ENCODE measurements at regions not wholly inside any gene's neighbourhood (a gene's known extent, or its start where the extent isn't known, plus 50 kb on each side); places are given as distances from the start of the nearest gene placed in this dataset.

DNA sequence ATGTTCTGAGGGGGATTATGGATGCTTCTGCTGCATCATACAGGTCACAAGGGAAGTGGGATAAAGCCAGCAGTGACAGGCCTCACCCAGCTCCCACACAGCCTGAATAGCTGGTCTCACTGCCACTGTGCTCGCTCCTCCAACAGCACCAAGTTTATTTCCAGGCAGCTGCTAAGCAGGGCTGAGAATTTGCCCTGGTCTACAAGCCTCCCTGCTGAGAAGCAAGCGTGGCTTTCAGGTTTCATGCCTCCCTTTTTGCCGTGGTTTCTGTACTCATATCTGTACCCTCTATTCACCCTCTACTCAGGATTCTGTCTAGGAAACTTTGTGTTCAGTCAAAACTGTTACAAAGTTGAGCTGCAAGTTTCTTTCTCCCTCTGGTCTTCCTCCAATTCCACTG lies 78.6 kb downstream of the MAGEC1 start:
- Histone ChIP-seq H4K5ac (ENCODE audit: insufficient read length, low read depth, low read length) (no peak overlapping the region), H4K91ac (ENCODE audit: insufficient read length, low read depth, low read length) (no peak overlapping the region), H2AK5ac (ENCODE audit: insufficient read length, low read length) (no peak overlapping the region), H3K27me3 (ENCODE audit: insufficient read depth, low read length) (no peaks in the 10 kb centered on the region), H3K56ac (ENCODE audit: insufficient read length, low read depth, low read length) (no peak overlapping the region), H3K23me2 (ENCODE audit: insufficient read length, low read depth, low read length, poor library complexity, severe bottlenecking) (no peaks in the 10 kb centered on the region), H3K14ac (ENCODE audit: insufficient read depth, low read length) (no peak overlapping the region), H3K9me3 (ENCODE audit: control insufficient read depth, low read depth, low read length) (peaks cover 2% of the 10 kb centered on the region), H4K8ac (replicated peaks; ENCODE audit: insufficient read length, low read depth, low read length) (no peak overlapping the region), H3K4me1 (ENCODE audit: insufficient read depth, low read length) (no peaks in the 10 kb centered on the region), H2BK20ac (ENCODE audit: low read depth, low read length, poor library complexity, severe bottlenecking) (no peak overlapping the region), H2BK120ac (ENCODE audit: low read depth, low read length, poor library complexity, severe bottlenecking) (no peak overlapping the region), H2BK12ac (ENCODE audit: insufficient read length, low read depth, low read length) (no peak overlapping the region), H2BK15ac (ENCODE audit: low read depth, low read length) (no peak overlapping the region), H3K4me2 (ENCODE audit: insufficient read depth, insufficient read length, low read length) (no peak overlapping the region), H4K20me1 (ENCODE audit: control insufficient read depth, insufficient read depth, insufficient read length) (no peaks in the 10 kb centered on the region), H3K18ac (ENCODE audit: insufficient read length, low read depth, low read length) (no peak overlapping the region), H2BK5ac (ENCODE audit: insufficient read length, low read length) (no peak overlapping the region), H3K9ac (ENCODE audit: extremely low read depth, insufficient read length, low read length) (no peak overlapping the region), H3T11ph (ENCODE audit: low read length) (no peak overlapping the region), H3K4ac (ENCODE audit: low read depth, low read length) (no peak overlapping the region), H2AFZ (ENCODE audit: low read length) (no peak overlapping the region), H3K27ac (ENCODE audit: insufficient read length, low read depth, low read length) (no peak overlapping the region), H3K23ac (ENCODE audit: insufficient read length, low read depth, low read length) (no peak overlapping the region), H3K79me1 (ENCODE audit: insufficient read depth, low read depth, low read length, poor library complexity, severe bottlenecking) (no peaks in the 10 kb centered on the region), H3K79me2 (ENCODE audit: insufficient read depth, low read length) (no peaks in the 10 kb centered on the region)
- Mint-ChIP-seq H3K9me3 (peaks cover 77 to 80% of the 10 kb centered on the region in 2 experiments), H3K27me3 (ENCODE audit: low read depth) (no peaks in the 10 kb centered on the region), H3K36me3 (ENCODE audit: insufficient read depth in 1 of 3, low read depth in 3 of 3) (peaks cover 4 to 9% (median 7%) of the 10 kb centered on the region in 3 experiments; a peak in 5 of 7 replicates), H3K4me1 (no peaks in the 10 kb centered on the region), H3K4me3 (no peak overlapping the region), H3K27ac (no peak overlapping the region; a peak in 1 of 7 replicates)
- TF ChIP-seq, protein P1, sequence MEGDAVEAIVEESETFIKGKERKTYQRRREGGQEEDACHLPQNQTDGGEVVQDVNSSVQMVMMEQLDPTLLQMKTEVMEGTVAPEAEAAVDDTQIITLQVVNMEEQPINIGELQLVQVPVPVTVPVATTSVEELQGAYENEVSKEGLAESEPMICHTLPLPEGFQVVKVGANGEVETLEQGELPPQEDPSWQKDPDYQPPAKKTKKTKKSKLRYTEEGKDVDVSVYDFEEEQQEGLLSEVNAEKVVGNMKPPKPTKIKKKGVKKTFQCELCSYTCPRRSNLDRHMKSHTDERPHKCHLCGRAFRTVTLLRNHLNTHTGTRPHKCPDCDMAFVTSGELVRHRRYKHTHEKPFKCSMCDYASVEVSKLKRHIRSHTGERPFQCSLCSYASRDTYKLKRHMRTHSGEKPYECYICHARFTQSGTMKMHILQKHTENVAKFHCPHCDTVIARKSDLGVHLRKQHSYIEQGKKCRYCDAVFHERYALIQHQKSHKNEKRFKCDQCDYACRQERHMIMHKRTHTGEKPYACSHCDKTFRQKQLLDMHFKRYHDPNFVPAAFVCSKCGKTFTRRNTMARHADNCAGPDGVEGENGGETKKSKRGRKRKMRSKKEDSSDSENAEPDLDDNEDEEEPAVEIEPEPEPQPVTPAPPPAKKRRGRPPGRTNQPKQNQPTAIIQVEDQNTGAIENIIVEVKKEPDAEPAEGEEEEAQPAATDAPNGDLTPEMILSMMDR (conservative IDR thresholded peaks at IDR 0.05): no peak
- DNase-seq: no peak
- no CpG with 5 or more reads among the region's 3 CpGs for WGBS (ENCODE audit: extremely low coverage, insufficient read length, low lambda C conversion rate)

Measured in H9 (cell line).